Thyroid gland (tissue), 4 donors: ENCODE measurements at regions not wholly inside any gene's neighbourhood (a gene's known extent, or its start where the extent isn't known, plus 50 kb on each side); places are given as distances from the start of the nearest gene placed in this dataset.
A peak's percentile ranks its signal among the peaks of the same experiment; 100 is the strongest.

Experiments
- DNase-seq, 2 donors: peaks; one replicate each; pipeline ENCODE4 v3.0.0-alpha.2; 2019
- H3K27ac ChIP-seq, 3 donors: fragments of 200-600 bp; sonication (generic); 1 replicate in 2 of 3; 2 replicates in 1 of 3; pipeline ENCODE4 v1.5.1; 2016 to 2019; ENCODE audit warnings: mild to moderate bottlenecking in 1 of 3, moderate library complexity in 1 of 3
- H3K27me3 ChIP-seq: fragments of 200-600 bp; sonication (generic); one replicate; pipeline ENCODE4 v1.5.1; 2019
- H3K36me3 ChIP-seq, 2 donors: fragments of 200-600 bp; sonication (generic); one replicate each; pipeline ENCODE4 v1.5.1; 2016 to 2019
- H3K4me1 ChIP-seq, 2 donors: fragments of 200-600 bp; sonication (generic); one replicate each; pipeline ENCODE4 v1.5.1; 2017 to 2019
- H3K4me3 ChIP-seq, 3 donors: fragments of 200-600 bp; sonication (generic); replicated peaks in 1 of 3; 1 replicate in 2 of 3; 2 replicates in 1 of 3; pipeline ENCODE4 v1.5.1; 2016; ENCODE audit warnings: mild to moderate bottlenecking in 1 of 3
- H3K9me3 ChIP-seq: fragments of 200-600 bp; sonication (generic); one replicate; pipeline ENCODE4 v1.5.1; 2017
- POLR2A ChIP-seq, 2 donors: fragments of 450-650 bp; IDR thresholded peaks; one replicate each; pipeline ENCODE4 v1.6.1; 2017; ENCODE audit warnings: antibody characterized with exemption in 2 of 2, mild to moderate bottlenecking in 2 of 2, moderate library complexity in 1 of 2
- WGBS, 2 donors: methylation state at CpG; one replicate each; pipeline ENCODE4 v1.1.5; 2017; 5-methylcytosine and 5-hydroxymethylcytosine counted together
- intact Hi-C: fragments of 100-400 bp; cut with DNase I; formaldehyde crosslinking; loops from one replicate; pipeline ENCODE4 v1.15.1; 2023
- TF ChIP-seq, protein P1 (sequence below), 6 experiments: fragments of 200-600 bp in 3 of 6; fragments of 450-650 bp in 3 of 6; sonication (generic) in 3 of 6; IDR thresholded peaks; one replicate each; pipeline ENCODE4 v1.5.1; 2016 to 2019; ENCODE audit warnings: antibody characterized with exemption in 6 of 6, mild to moderate bottlenecking in 2 of 6, inconsistent platforms in 1 of 6, moderate library complexity in 1 of 6

DNA sequence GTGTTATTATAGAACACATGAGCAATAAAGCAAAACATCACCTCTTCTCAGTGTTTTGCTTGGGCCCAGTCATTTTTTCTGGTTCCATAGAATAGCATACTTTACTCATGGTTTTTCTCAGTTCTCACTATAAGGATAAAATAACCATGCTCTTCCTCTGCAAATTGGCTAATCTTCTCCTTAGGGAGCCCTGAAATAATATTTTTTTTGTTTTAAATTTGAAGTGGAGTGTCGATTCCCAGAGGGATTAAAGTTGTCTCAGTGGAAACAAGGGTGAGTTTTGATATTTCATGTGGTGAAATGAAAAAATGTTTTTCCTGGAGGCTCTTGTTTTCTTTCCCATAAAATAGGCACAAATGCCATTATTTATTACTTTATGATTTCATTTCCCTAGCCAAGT lies 127.3 kb downstream of the NOC3L start:
- DNase-seq: no peak
- peaks cover 37 to 59% of the 10 kb centered on the region in 2 donors for H3K4me1 ChIP-seq
- no peaks in the 10 kb centered on the region for H3K27me3 ChIP-seq
- H3K36me3 ChIP-seq: no peaks in the 10 kb centered on the region
- H3K27ac ChIP-seq: peak overlapping the region; percentile 32 to 84 (median 70)
- TF ChIP-seq, protein P1, sequence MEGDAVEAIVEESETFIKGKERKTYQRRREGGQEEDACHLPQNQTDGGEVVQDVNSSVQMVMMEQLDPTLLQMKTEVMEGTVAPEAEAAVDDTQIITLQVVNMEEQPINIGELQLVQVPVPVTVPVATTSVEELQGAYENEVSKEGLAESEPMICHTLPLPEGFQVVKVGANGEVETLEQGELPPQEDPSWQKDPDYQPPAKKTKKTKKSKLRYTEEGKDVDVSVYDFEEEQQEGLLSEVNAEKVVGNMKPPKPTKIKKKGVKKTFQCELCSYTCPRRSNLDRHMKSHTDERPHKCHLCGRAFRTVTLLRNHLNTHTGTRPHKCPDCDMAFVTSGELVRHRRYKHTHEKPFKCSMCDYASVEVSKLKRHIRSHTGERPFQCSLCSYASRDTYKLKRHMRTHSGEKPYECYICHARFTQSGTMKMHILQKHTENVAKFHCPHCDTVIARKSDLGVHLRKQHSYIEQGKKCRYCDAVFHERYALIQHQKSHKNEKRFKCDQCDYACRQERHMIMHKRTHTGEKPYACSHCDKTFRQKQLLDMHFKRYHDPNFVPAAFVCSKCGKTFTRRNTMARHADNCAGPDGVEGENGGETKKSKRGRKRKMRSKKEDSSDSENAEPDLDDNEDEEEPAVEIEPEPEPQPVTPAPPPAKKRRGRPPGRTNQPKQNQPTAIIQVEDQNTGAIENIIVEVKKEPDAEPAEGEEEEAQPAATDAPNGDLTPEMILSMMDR (IDR thresholded peaks at IDR 0.05): no peak
- no peak for TF ChIP-seq POLR2A (IDR thresholded peaks at IDR 0.05)
- no peaks in the 10 kb centered on the region for H3K9me3 ChIP-seq
- no peak overlapping the region for H3K4me3 ChIP-seq
- intact Hi-C loops: no loop called here
- WGBS, 2 donors: 30% methylated on average over 1 of the region's 1 CpG

DNA sequence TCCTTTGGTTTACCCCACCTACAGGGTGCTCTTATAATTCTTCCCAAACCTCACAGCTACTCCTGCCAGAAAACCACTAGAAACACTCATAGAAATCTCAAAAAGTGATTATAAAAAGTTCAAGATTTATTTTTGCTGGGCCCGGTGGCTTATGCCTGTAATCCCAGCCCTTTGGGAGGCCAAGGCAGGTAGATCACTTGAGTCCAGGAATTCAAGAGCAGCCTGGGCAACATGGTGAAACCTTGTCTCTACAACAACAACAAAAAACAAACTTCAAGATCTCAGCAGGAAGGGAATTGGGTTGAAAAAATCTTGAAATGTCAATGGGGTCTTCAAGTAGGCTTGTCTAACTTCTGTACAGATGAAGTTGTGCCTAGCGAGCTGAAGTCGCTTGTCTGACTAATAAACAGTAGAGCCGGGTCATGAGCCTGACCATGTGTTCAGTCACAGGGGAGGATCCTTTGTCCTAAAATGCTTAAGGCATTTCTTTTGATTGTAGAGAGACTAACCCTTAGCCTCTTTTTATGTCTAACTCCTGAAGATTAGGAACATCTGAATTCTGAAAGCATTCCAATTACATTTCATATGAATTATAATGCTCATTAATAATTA lies 124.6 kb downstream of the NOC3L start:
- Histone ChIP-seq H3K27ac (peak overlapping the region; percentile 70 to 84 (median 75)), H3K4me3 (no peak overlapping the region), H3K9me3 (no peaks in the 10 kb centered on the region), H3K36me3 (no peaks in the 10 kb centered on the region), H3K4me1 (peaks cover 41 to 70% of the 10 kb centered on the region in 2 donors), H3K27me3 (no peaks in the 10 kb centered on the region)
- 24 to 33% methylated on average over 4 of the region's 4 CpGs for WGBS, 2 donors
- peak; percentile 77 to 84 for DNase-seq
- intact Hi-C loops: no loop called here
- TF ChIP-seq, protein P1 (IDR thresholded peaks at IDR 0.05): peak in 3 of 6 experiments; percentile 22 to 36 (median 26)
- no peak for TF ChIP-seq POLR2A (IDR thresholded peaks at IDR 0.05)

DNA sequence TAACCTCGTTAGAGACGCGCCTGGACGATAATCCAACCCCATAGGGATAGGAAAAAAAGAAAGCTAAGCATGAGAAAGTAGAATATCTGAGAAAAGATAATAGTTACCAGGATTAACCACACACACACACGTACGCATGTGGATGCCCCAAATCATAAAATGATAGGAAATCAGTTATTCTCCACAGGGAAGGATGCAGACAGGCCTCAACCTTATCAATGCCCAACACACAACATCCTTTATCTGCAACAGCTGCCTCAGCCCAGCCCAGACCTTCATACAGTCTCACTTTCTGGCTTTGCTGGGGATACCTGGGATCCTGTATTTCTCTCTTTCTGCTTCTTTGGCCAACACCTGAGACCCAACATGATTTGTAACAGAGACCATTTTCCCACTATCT lies 123.0 kb downstream of the NOC3L start:
- Histone ChIP-seq H3K9me3 (no peaks in the 10 kb centered on the region), H3K27me3 (no peaks in the 10 kb centered on the region), H3K4me3 (no peak overlapping the region), H3K27ac (peak overlapping the region; percentile 47 to 84 (median 70)), H3K4me1 (peaks cover 41 to 67% of the 10 kb centered on the region in 2 donors), H3K36me3 (no peaks in the 10 kb centered on the region)
- no peak for DNase-seq
- WGBS, 2 donors: 88 to 94% methylated on average over 6 of the region's 6 CpGs
- TF ChIP-seq POLR2A (IDR thresholded peaks at IDR 0.05): no peak
- TF ChIP-seq, protein P1 (IDR thresholded peaks at IDR 0.05): no peak
- intact Hi-C loops: no loop called here

DNA sequence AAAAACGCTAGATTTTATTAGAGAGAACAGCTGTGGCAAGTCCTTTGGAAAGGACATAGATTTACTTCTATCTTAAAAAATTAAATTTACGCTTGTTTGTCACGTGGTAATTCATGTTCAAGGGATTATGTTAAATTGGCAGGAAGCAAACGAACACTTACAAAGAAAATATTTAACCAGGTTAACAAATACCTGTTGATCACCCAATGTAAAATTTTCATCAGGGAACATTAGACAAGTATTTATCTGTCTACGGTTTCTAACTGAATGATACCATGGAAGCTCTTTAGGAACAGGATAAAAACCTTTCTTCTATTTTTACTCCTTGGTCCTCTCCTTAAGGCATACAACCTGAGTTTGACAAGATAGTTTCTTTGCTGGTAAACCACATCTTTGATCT lies 122.2 kb downstream of the NOC3L start:
- Histone ChIP-seq H3K27me3 (no peaks in the 10 kb centered on the region), H3K27ac (peak overlapping the region; percentile 47 to 84 (median 70)), H3K9me3 (no peaks in the 10 kb centered on the region), H3K4me3 (no peak overlapping the region), H3K36me3 (no peaks in the 10 kb centered on the region), H3K4me1 (peaks cover 35 to 59% of the 10 kb centered on the region in 2 donors)
- 51 to 60% methylated on average over 5 of the region's 5 CpGs for WGBS, 2 donors
- TF ChIP-seq, protein P1 (IDR thresholded peaks at IDR 0.05): no peak
- no peak for TF ChIP-seq POLR2A (IDR thresholded peaks at IDR 0.05)
- DNase-seq: no peak
- intact Hi-C loops: no loop called here

DNA sequence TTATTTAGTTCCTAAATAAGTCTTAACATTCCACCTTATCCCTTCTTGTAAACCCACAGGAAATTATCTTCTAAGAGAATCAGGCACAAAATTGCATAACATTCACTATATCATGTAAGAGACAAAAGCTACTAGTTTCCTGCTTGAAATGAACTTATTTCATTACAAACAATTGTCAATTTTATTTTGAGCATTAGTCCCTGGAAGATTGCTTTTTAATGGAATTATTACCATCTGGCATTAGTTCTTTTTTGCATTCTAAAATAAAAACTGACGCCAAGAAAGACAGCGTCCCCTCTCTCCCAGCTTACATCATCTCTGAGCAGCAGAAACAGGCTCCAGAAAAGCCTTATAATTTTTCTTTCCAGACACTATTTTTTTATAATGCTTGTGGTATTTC lies 121.8 kb downstream of the NOC3L start:
- WGBS, 2 donors: 65 to 75% methylated on average over 2 of the region's 2 CpGs
- Histone ChIP-seq H3K36me3 (no peaks in the 10 kb centered on the region), H3K27me3 (no peaks in the 10 kb centered on the region), H3K27ac (peak overlapping the region; percentile 47 to 84 (median 70)), H3K4me1 (peaks cover 31 to 55% of the 10 kb centered on the region in 2 donors), H3K4me3 (no peak overlapping the region), H3K9me3 (no peaks in the 10 kb centered on the region)
- DNase-seq: no peak
- TF ChIP-seq POLR2A (IDR thresholded peaks at IDR 0.05): no peak
- TF ChIP-seq, protein P1 (IDR thresholded peaks at IDR 0.05): no peak
- intact Hi-C loops: no loop called here
